Naive thymus-derived CD4-positive, alpha-beta T cell (primary cell): ENCODE measurements at regions not wholly inside any gene's neighbourhood (a gene's known extent, or its start where the extent isn't known, plus 50 kb on each side); places are given as distances from the start of the nearest gene placed in this dataset.
"Not testable (repeated sequence)": the region's sequence is repeated elsewhere in the genome, so short reads cannot be mapped to it uniquely, and the experiment has no call there.

ENCODE experiments used
- ATAC-seq: fragments of 150-1000 bp; cut with Tn5 transposase; 2 replicates; pipeline ENCODE4 v1.10.0; 2021; ENCODE audit warnings: mild to moderate bottlenecking, moderate library complexity
- CTCF ChIA-PET: fragments of 350-600 bp; sonication (Branson Sonifier 250); formaldehyde crosslinking; loops from one replicate; lab custom pipeline; 2021; ENCODE audit warnings: antibody characterized with exemption; lab: Charles Lee
- POLR2A ChIA-PET: fragments of 350-600 bp; sonication (Branson Sonifier 250); formaldehyde crosslinking; loops from one replicate; lab custom pipeline; 2021; ENCODE audit warnings: antibody characterized with exemption, inconsistent platforms; lab: Charles Lee
- DNase-seq, 9 donors: peaks; one replicate each; pipeline versions ENCODE4 v3.0.0 to v3.0.0-alpha.2; 2020 to 2022; ENCODE audit warnings: mixed read lengths in 1 of 9
- H3K27ac ChIP-seq: one replicate; pipeline ENCODE4 v1.7.0; 2013; ENCODE audit warnings: mild to moderate bottlenecking, low read depth, low read length, moderate library complexity
- H3K27me3 ChIP-seq, 2 donors: one replicate each; pipeline ENCODE4 v1.7.0; 2013; ENCODE audit warnings: low read length in 2 of 2, mild to moderate bottlenecking in 2 of 2, moderate library complexity in 2 of 2; ENCODE audit not compliant: control insufficient read depth in 2 of 2, insufficient read depth in 2 of 2
- H3K36me3 ChIP-seq, 3 experiments: 1 replicate in 2 of 3; 2 replicates in 1 of 3; pipeline ENCODE4 v1.7.0; 2013; ENCODE audit warnings: low read length in 3 of 3, mild to moderate bottlenecking in 3 of 3, moderate library complexity in 1 of 3; ENCODE audit not compliant: insufficient read depth in 3 of 3, control insufficient read depth in 2 of 3
- H3K4me1 ChIP-seq, 2 donors: one replicate each; pipeline ENCODE4 v1.7.0; 2013; ENCODE audit warnings: low read length in 2 of 2, mild to moderate bottlenecking in 2 of 2, moderate library complexity in 1 of 2; ENCODE audit not compliant: control insufficient read depth in 2 of 2, insufficient read depth in 2 of 2
- H3K4me3 ChIP-seq: 2 replicates; pipeline ENCODE4 v1.7.0; 2013; ENCODE audit warnings: mild to moderate bottlenecking, low read length
- H3K9me3 ChIP-seq, 3 experiments: 1 replicate in 2 of 3; 2 replicates in 1 of 3; pipeline ENCODE4 v1.7.0; 2013; ENCODE audit warnings: low read length in 3 of 3; ENCODE audit not compliant: control insufficient read depth in 2 of 3
- H3K27ac Mint-ChIP-seq, 9 donors: one replicate each; pipeline ENCODE4 v1.8.0; 2020 to 2022; ENCODE audit warnings: mixed read lengths in 9 of 9, mild to moderate bottlenecking in 8 of 9, moderate library complexity in 5 of 9, inconsistent platforms in 2 of 9
- H3K27me3 Mint-ChIP-seq, 5 donors: one replicate each; pipeline ENCODE4 v1.8.0; 2021 to 2022; ENCODE audit warnings: mixed read lengths in 5 of 5, mild to moderate bottlenecking in 1 of 5
- H3K36me3 Mint-ChIP-seq, 5 donors: one replicate each; pipeline ENCODE4 v1.8.0; 2020 to 2022; ENCODE audit warnings: mixed read lengths in 5 of 5, mild to moderate bottlenecking in 3 of 5, inconsistent platforms in 1 of 5
- H3K4me1 Mint-ChIP-seq, 7 donors: one replicate each; pipeline ENCODE4 v1.8.0; 2020 to 2022; ENCODE audit warnings: mixed read lengths in 7 of 7, mild to moderate bottlenecking in 3 of 7, inconsistent platforms in 1 of 7
- H3K4me3 Mint-ChIP-seq, 10 donors: one replicate each; pipeline ENCODE4 v1.8.0; 2020 to 2022; ENCODE audit warnings: mild to moderate bottlenecking in 10 of 10, mixed read lengths in 10 of 10, moderate library complexity in 6 of 10, inconsistent platforms in 2 of 10
- H3K9me3 Mint-ChIP-seq, 11 donors: one replicate each; pipeline ENCODE4 v1.8.0; 2020 to 2022; ENCODE audit warnings: mixed read lengths in 11 of 11, mild to moderate bottlenecking in 4 of 11, inconsistent platforms in 1 of 11, moderate library complexity in 1 of 11
- intact Hi-C, 2 donors: fragments of 100-400 bp; cut with micrococcal nuclease; formaldehyde crosslinking; loops; one replicate each; pipeline ENCODE4 v1.15.1; 2023

- Mint-ChIP-seq H3K36me3 (peaks cover 0 to 8% (median 0%) of the 10 kb centered on the region in 5 donors), H3K27me3 (peaks cover 0 to 5% (median 0%) of the 10 kb centered on the region in 5 donors), H3K4me3 (no peak overlapping the region), H3K27ac (no peak overlapping the region), H3K9me3 (peaks cover 7 to 41% (median 27%) of the 10 kb centered on the region in 11 donors), H3K4me1 (no peaks in the 10 kb centered on the region)
- Histone ChIP-seq H3K27me3 (no peaks in the 10 kb centered on the region), H3K4me1 (no peaks in the 10 kb centered on the region), H3K4me3 (no peak overlapping the region), H3K27ac (no peak overlapping the region), H3K9me3 (peaks cover 0 to 7% (median 0%) of the 10 kb centered on the region in 3 experiments), H3K36me3 (no peaks in the 10 kb centered on the region)
- POLR2A ChIA-PET: no interaction called here
- no peak for ATAC-seq
- intact Hi-C loops: no loop called here
- CTCF ChIA-PET: no interaction called here
- no peak for DNase-seq
Measured at GRCh38 chr7:67900456-67900855, 903.8 kb downstream of the TYW1 start.

- no peaks in the 10 kb centered on the region for H3K27me3 ChIP-seq
- Mint-ChIP-seq H3K27ac (no peak overlapping the region), H3K4me1 (no peaks in the 10 kb centered on the region), H3K9me3 (peaks cover 3 to 38% (median 24%) of the 10 kb centered on the region in 11 donors), H3K4me3 (no peak overlapping the region), H3K36me3 (peaks cover 0 to 5% (median 0%) of the 10 kb centered on the region in 5 donors), H3K27me3 (peaks cover 0 to 5% (median 0%) of the 10 kb centered on the region in 5 donors)
- DNase-seq: no peak
- peaks cover 0 to 7% (median 0%) of the 10 kb centered on the region in 3 experiments for H3K9me3 ChIP-seq
- intact Hi-C loops: no loop called here
- POLR2A ChIA-PET: no interaction called here
- no peak overlapping the region for H3K27ac ChIP-seq
- H3K4me1 ChIP-seq: no peaks in the 10 kb centered on the region
- H3K4me3 ChIP-seq: no peak overlapping the region
- CTCF ChIA-PET: no interaction called here
- H3K36me3 ChIP-seq: no peaks in the 10 kb centered on the region
- no peak for ATAC-seq
Measured at GRCh38 chr7:67901808-67902480, 905.3 kb downstream of the TYW1 start.

DNA sequence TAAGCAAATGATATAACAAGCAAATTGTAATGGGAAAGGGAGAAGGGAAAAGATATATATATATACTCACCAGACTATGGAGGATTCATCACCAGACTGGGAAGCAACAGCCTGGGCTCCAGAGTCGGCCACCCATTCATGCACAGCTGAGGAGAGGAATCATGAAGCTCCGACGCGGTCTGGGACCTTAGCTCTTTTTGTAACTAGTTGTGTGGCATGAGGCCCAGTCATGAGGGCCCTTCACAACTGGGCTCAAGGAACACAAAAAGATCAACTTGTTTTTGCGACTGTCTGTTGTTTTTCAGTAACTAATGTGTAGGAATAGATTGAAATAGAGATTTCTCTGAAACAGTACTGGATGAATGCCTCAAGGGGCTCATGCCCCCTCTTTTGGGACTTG lies 911.2 kb downstream of the TYW1 start:
- Histone ChIP-seq H3K27me3 (no peaks in the 10 kb centered on the region), H3K36me3 (no peaks in the 10 kb centered on the region), H3K27ac (no peak overlapping the region), H3K9me3 (no peaks in the 10 kb centered on the region), H3K4me3 (no peak overlapping the region), H3K4me1 (no peaks in the 10 kb centered on the region)
- ChIA-PET CTCF (no interaction called here), POLR2A (no interaction called here)
- no peak overlapping the region for H3K4me3 Mint-ChIP-seq
- H3K27me3 Mint-ChIP-seq: no peaks in the 10 kb centered on the region
- H3K4me1 Mint-ChIP-seq: no peaks in the 10 kb centered on the region
- DNase-seq: no peak
- peaks cover 8 to 39% (median 20%) of the 10 kb centered on the region in 11 donors for H3K9me3 Mint-ChIP-seq
- no peak for ATAC-seq
- intact Hi-C loops: no loop called here
- no peaks in the 10 kb centered on the region for H3K36me3 Mint-ChIP-seq
- no peak overlapping the region for H3K27ac Mint-ChIP-seq

DNA sequence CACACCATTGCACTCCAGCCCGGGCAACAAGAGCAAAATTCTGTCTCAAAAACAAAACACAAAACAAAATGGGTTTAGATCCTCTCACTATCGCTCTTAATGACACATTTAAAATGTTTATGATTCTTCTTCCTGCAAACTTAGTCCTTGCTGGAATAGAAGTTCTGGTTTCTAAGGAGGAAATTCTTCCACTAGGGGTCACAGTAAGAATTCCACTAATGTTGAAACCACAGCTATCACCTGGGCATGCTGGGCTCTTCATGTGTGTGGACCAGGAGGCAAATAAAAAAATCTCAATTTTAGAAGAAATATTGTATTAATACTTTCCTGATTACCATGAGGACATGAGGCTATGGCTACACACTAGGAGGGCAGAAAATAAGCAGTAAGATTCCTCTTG lies 915.8 kb downstream of the TYW1 start:
- intact Hi-C loops: no loop called here
- no peak overlapping the region for H3K27ac ChIP-seq
- H3K27me3 ChIP-seq: no peaks in the 10 kb centered on the region
- H3K4me1 Mint-ChIP-seq: no peaks in the 10 kb centered on the region
- no peaks in the 10 kb centered on the region for H3K4me1 ChIP-seq
- H3K36me3 ChIP-seq: no peaks in the 10 kb centered on the region
- H3K4me3 Mint-ChIP-seq: no peak overlapping the region
- no peaks in the 10 kb centered on the region for H3K9me3 ChIP-seq
- H3K27me3 Mint-ChIP-seq: no peaks in the 10 kb centered on the region
- ChIA-PET CTCF (no interaction called here), POLR2A (no interaction called here)
- H3K9me3 Mint-ChIP-seq: peaks cover 5 to 57% (median 24%) of the 10 kb centered on the region in 11 donors
- DNase-seq: no peak
- no peak for ATAC-seq
- H3K4me3 ChIP-seq: no peak overlapping the region
- peaks cover 0 to 6% (median 0%) of the 10 kb centered on the region in 5 donors for H3K36me3 Mint-ChIP-seq
- no peak overlapping the region for H3K27ac Mint-ChIP-seq

DNA sequence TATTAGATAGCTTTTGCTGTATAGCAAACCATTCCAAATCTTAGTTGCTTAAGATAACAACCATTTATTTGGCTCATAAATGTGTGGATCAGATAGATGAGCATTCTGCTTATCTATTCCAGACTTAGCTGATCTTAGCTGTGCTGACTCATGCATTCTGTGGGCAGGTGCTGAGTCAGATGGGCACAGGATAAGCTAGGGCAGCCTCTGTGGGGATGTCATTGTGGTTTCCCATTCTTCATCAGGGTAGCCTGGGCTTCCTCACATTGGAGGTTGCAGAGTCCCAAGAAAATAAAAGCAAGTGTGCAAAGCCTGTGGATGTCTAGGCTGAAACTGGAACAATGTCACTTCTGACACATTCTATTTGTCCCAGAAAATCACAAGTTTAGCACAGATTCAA lies 917.0 kb downstream of the TYW1 start:
- no peak for DNase-seq
- H3K9me3 ChIP-seq: peaks cover 0 to 7% (median 0%) of the 10 kb centered on the region in 3 experiments
- CTCF ChIA-PET: no interaction called here
- H3K4me3 ChIP-seq: no peak overlapping the region
- H3K27ac ChIP-seq: no peak overlapping the region
- Mint-ChIP-seq H3K4me3 (no peak overlapping the region), H3K27ac (no peak overlapping the region), H3K9me3 (peaks cover 9 to 67% (median 31%) of the 10 kb centered on the region in 11 donors), H3K4me1 (peaks cover 0 to 8% (median 4%) of the 10 kb centered on the region in 7 donors), H3K36me3 (peaks cover 0 to 11% (median 4%) of the 10 kb centered on the region in 5 donors), H3K27me3 (no peaks in the 10 kb centered on the region)
- H3K36me3 ChIP-seq: no peaks in the 10 kb centered on the region
- intact Hi-C loops: no loop called here
- POLR2A ChIA-PET: no interaction called here
- H3K4me1 ChIP-seq: peaks cover 0 to 3% of the 10 kb centered on the region in 2 donors
- no peak for ATAC-seq
- H3K27me3 ChIP-seq: no peaks in the 10 kb centered on the region

DNA sequence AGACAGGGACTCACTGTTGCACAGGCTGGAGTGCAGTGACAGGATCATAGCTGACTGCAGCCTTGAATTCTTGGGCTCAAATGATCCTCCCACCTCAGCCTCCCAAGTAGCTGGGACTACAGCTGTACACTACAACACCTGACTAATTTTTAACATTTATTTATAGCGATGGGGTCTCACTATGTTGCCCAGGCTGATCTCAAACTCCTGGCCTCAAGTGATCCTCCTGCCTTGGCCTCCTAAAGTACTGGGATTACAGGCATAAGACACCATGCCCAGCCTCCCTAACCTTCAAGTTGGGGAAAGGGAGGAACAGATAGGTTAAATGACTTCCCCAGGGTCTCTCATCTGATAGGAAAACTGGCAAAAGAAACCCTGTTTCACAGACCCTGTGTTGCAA lies 919.5 kb downstream of the TYW1 start:
- H3K27ac Mint-ChIP-seq, intact Hi-C loops: not testable (repeated sequence)
- H3K9me3 Mint-ChIP-seq: peaks cover 5 to 77% (median 35%) of the 10 kb centered on the region in 11 donors

More for the DNA sequence above, 919.5 kb downstream of the TYW1 start:
- H3K9me3 ChIP-seq, H3K4me3 Mint-ChIP-seq, ATAC-seq, H3K4me1 ChIP-seq, H3K27me3 Mint-ChIP-seq, H3K36me3 ChIP-seq, H3K4me3 ChIP-seq, CTCF ChIA-PET, H3K27ac ChIP-seq, POLR2A ChIA-PET, DNase-seq, H3K27me3 ChIP-seq: not testable (repeated sequence)
- peaks cover 0 to 11% (median 4%) of the 10 kb centered on the region in 5 donors for H3K36me3 Mint-ChIP-seq
- peaks cover 0 to 15% (median 5%) of the 10 kb centered on the region in 7 donors for H3K4me1 Mint-ChIP-seq
